ENCODE measurements at regions not wholly inside any gene's neighbourhood (a gene's known extent, or its start where the extent isn't known, plus 50 kb on each side); places are given as distances from the start of the nearest gene placed in this dataset.

DNA sequence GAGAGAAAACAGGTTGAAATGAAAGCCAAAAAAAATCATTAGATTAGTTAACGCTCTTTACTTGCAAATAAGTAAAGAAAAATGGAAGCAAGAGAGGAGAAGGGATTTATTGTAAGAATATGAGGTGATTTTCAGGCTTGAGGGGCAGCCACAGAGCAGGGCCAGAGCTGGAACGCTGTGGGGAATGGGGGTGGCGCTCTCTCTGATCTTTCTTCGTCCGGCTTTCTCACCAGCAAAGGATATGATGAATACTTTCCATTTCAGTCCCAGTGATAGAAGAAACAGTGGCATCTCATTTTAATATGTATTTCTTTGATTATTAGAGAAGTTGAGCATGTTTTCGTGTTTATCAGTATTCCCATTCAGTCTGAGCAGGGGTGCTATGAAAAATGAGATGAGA lies 112.2 kb downstream of the SKIDA1 start:
- TF ChIP-seq EZH2 (IDR thresholded peaks at IDR 0.05) (no peak), POLR2AphosphoS5 (IDR thresholded peaks at IDR 0.05; ENCODE audit: borderline replicate concordance, low read depth, low read length) (no peak)

Measured in SK-N-MC (cell line).